ENCODE measurements at regions not wholly inside any gene's neighbourhood (a gene's known extent, or its start where the extent isn't known, plus 50 kb on each side); places are given as distances from the start of the nearest gene placed in this dataset.
"Not testable (repeated sequence)": the region's sequence is repeated elsewhere in the genome, so short reads cannot be mapped to it uniquely, and the experiment has no call there.

- not testable (repeated sequence) for DNase-seq (ENCODE audit: low read depth)
Observed at GRCh38 chr2:90047776-90048175, 1356.3 kb downstream of the RPIA start.

GRCh38 chr2:90052113-90052631 lies 1360.7 kb downstream of the RPIA start:
- DNase-seq (ENCODE audit: low read depth) = not testable (repeated sequence)

GRCh38 chr2:90069290-90069894 lies 1377.9 kb downstream of the RPIA start:
- DNase-seq (ENCODE audit: low read depth) = no peak

- DNase-seq (ENCODE audit: low read depth) = no peak
Observed at GRCh38 chr2:90076311-90076710, 1384.8 kb downstream of the RPIA start.

GRCh38 chr2:90077948-90078347 lies 1386.5 kb downstream of the RPIA start:
- DNase-seq (ENCODE audit: low read depth) = no peak

GRCh38 chr2:90079374-90079773 lies 1387.9 kb downstream of the RPIA start:
- no peak for DNase-seq (ENCODE audit: low read depth)

- DNase-seq (ENCODE audit: low read depth) = not testable (repeated sequence)
Observed at GRCh38 chr2:90087792-90088191, 1396.3 kb downstream of the RPIA start.

- DNase-seq (ENCODE audit: low read depth) = not testable (repeated sequence)
Observed at GRCh38 chr2:90093571-90094270, 1402.2 kb downstream of the RPIA start.

- not testable (repeated sequence) for DNase-seq (ENCODE audit: low read depth)
Observed at GRCh38 chr2:90097617-90098016, 1406.1 kb downstream of the RPIA start.

GRCh38 chr2:90105142-90105541 lies 1413.7 kb downstream of the RPIA start:
- not testable (repeated sequence) for DNase-seq (ENCODE audit: low read depth)

GRCh38 chr2:90123409-90123808 lies 1431.9 kb downstream of the RPIA start:
- not testable (repeated sequence) for DNase-seq (ENCODE audit: low read depth)

- DNase-seq (ENCODE audit: low read depth) = not testable (repeated sequence)
Observed at GRCh38 chr2:90139046-90139445, 1447.6 kb downstream of the RPIA start.

GRCh38 chr2:90141558-90141957 lies 1450.1 kb downstream of the RPIA start:
- not testable (repeated sequence) for DNase-seq (ENCODE audit: low read depth)

GRCh38 chr2:90151805-90152204 lies 1460.3 kb downstream of the RPIA start:
- DNase-seq (ENCODE audit: low read depth) = not testable (repeated sequence)

- not testable (repeated sequence) for DNase-seq (ENCODE audit: low read depth)
Observed at GRCh38 chr2:90170978-90171377, 1479.5 kb downstream of the RPIA start.

- not testable (repeated sequence) for DNase-seq (ENCODE audit: low read depth)
Observed at GRCh38 chr2:90173081-90173480, 1481.6 kb downstream of the RPIA start.

GRCh38 chr2:90179591-90179990 lies 1488.1 kb downstream of the RPIA start:
- not testable (repeated sequence) for DNase-seq (ENCODE audit: low read depth)

- no peak for DNase-seq (ENCODE audit: low read depth)
Observed at GRCh38 chr2:90207454-90208058, 1516.1 kb downstream of the RPIA start.

GRCh38 chr2:90209009-90209408 lies 1517.5 kb downstream of the RPIA start:
- DNase-seq (ENCODE audit: low read depth) = no peak

- no peak for DNase-seq (ENCODE audit: low read depth)
Observed at GRCh38 chr2:90209806-90210205, 1518.3 kb downstream of the RPIA start.

- not testable (repeated sequence) for DNase-seq (ENCODE audit: low read depth)
Observed at GRCh38 chr2:90215880-90216279, 1524.4 kb downstream of the RPIA start.

- DNase-seq (ENCODE audit: low read depth) = not testable (repeated sequence)
Observed at GRCh38 chr2:90216801-90217200, 1525.3 kb downstream of the RPIA start.
